ENCODE measurements at regions not wholly inside any gene's neighbourhood (a gene's known extent, or its start where the extent isn't known, plus 50 kb on each side); places are given as distances from the start of the nearest gene placed in this dataset.
A peak's percentile ranks its signal among the peaks of the same experiment; 100 is the strongest.

- TF ChIP-seq USF2 (CRISPR knock-in tag; IDR thresholded peaks at IDR 0.05) = no peak
- no peak for TF ChIP-seq NFYB (CRISPR knock-in tag; conservative IDR thresholded peaks at IDR 0.05; ENCODE audit: low read depth)
- TF ChIP-seq CTCF (IDR thresholded peaks at IDR 0.05) = peak; percentile 53
- TF ChIP-seq MLX (CRISPR knock-in tag; IDR thresholded peaks at IDR 0.05) = no peak
- no peak for TF ChIP-seq HMGXB4 (CRISPR knock-in tag; IDR thresholded peaks at IDR 0.05)
- TF ChIP-seq CREB1 (CRISPR knock-in tag; IDR thresholded peaks at IDR 0.05) = no peak
- TF ChIP-seq ATF2 (CRISPR knock-in tag; IDR thresholded peaks at IDR 0.05; ENCODE audit: borderline replicate concordance, low read depth) = no peak
- no peak for TF ChIP-seq AFF4 (CRISPR knock-in tag; IDR thresholded peaks at IDR 0.05; ENCODE audit: borderline replicate concordance)
- TF ChIP-seq JAZF1 (CRISPR knock-in tag; IDR thresholded peaks at IDR 0.05) = no peak
- no peak for TF ChIP-seq JUN (CRISPR knock-in tag; IDR thresholded peaks at IDR 0.05)
These were observed 287.2 kb downstream of the CGGBP1 start for GRCh38 chr3:87771337-87772192.
